ENCODE measurements at regions not wholly inside any gene's neighbourhood (a gene's known extent, or its start where the extent isn't known, plus 50 kb on each side); places are given as distances from the start of the nearest gene placed in this dataset.
"Not testable (repeated sequence)": the region's sequence is repeated elsewhere in the genome, so short reads cannot be mapped to it uniquely, and the experiment has no call there.

DNA sequence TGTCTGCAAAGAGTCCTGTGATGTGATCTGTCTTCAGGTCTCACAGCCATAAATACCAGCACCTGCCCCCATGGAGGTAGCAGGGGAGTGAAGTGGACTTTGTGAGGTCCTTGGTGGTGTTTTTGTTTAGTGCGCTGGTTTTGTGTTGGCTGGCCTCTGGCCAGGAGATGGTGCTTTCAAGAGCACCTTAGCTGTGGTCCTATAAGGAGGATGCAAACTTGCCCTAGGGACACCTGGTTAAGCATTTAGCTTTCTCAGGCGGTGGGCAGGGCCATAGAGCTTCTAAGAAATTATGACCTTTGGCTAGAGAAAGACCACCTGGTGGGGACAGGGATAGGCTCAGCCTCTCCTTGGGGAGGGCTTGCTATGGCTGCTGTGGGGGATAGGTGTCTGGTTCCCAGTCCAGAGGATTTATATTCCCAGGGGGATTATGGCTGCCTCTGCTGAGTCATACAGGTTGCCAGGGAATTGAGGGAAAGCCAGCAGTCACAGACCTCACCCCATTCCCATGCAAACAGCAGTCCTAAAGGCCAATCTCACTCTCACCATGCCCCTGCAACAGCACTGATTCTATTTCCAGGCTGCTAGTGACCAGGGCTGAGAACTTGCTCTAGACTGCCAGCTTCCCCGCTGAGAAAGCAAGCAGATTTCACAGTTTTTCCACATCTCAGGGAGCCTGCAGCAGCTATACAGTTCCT, 259.3 kb downstream of the TFAP2B start:
- DNase-seq = no peak

- no peak for DNase-seq
These were observed 271.7 kb downstream of the TFAP2B start for GRCh38 chr6:51090343-51090742.

- no peak for DNase-seq
These were observed 275.2 kb downstream of the TFAP2B start for GRCh38 chr6:51093871-51094270.

GRCh38 chr6:51094271-51094670, 275.6 kb downstream of the TFAP2B start:
- no peak for DNase-seq

GRCh38 chr6:51098246-51098645, 279.6 kb downstream of the TFAP2B start:
- no peak for DNase-seq

DNA sequence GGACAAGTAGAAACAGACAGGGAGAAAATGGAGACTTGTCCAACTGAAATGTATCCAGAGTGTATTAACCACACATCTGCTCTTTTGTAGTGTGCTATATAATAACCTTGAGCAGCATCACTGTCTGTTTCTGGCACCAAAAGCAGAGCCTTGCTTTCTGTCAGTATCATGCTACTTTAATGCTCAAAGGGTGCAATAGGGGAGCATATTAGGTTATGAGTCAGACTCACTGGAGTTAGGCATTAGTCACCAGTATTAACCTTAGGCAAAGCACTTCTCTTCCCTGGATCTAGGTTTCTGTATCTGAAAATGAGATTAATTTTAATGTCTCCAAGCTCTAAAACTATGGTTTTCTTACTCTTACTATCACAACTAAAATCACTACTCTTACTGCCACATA, 280.1 kb downstream of the TFAP2B start:
- no peak for DNase-seq

GRCh38 chr6:51099201-51099600, 280.5 kb downstream of the TFAP2B start:
- no peak for DNase-seq

GRCh38 chr6:51105357-51105756, 286.7 kb downstream of the TFAP2B start:
- no peak for DNase-seq

- DNase-seq = no peak
These were observed 289.1 kb downstream of the TFAP2B start for GRCh38 chr6:51107769-51108203.

- no peak for DNase-seq
These were observed 290.0 kb downstream of the TFAP2B start for GRCh38 chr6:51108563-51109234.

- no peak for DNase-seq
These were observed 294.1 kb downstream of the TFAP2B start for GRCh38 chr6:51112731-51113130.

DNA sequence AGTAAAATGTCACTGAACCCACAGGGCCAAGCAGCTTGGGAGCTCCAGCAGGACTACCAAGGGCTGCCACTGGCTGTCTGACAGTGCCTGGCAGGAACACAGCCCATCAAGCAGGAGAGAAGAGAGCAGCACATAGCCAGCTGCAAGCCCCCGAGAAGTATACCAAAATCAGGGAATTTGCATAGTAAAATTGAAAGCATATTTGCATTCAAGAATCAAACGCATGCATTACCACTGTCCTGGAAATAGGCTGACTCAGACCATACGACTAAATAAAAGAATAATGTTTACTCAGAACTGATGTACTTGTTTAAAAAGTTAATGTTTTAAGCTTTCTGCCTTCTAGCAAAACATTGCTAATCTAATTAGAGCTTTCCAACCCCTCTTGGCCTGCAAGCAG, 298.1 kb downstream of the TFAP2B start:
- no peak for DNase-seq

DNA sequence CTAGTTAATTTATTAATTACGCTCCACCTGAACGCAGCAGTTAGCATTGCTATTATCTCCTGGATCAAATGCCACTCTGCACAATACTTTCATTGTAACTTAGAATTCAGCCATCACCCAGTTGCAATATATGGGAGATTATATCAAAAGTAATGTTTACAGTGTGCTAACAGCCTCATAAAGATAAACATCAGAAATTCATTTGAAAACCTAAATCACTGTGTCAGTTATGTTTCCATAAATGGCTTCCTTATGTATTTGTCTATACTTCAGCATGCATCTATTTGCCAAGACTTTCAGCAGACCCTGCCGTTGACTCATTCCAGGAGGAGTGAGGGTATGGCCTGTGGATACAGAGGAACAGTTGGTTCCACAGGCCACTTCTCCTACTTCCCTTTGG, 300.1 kb downstream of the TFAP2B start:
- no peak for DNase-seq

DNA sequence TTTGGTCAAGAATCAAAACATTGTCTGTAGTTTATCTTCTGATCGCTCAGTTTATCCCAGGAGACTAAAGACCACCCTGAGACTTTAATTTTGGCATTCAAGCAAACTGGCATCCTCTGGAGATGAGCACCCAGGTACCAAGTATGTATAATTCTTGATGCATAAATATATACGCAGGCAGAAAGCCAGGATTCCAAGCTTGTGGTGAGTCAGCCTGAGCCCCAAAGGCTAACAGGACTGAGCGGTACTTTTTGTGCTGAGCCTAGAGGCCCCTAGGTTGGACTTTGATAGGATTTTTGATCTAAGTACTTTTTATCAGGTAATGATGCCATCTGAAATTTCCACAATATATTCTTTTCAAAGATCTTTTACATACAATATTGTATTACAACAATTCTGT, 301.3 kb downstream of the TFAP2B start:
- DNase-seq = no peak

- DNase-seq = not testable (repeated sequence)
These were observed 302.8 kb downstream of the TFAP2B start for GRCh38 chr6:51121380-51121976.

DNA sequence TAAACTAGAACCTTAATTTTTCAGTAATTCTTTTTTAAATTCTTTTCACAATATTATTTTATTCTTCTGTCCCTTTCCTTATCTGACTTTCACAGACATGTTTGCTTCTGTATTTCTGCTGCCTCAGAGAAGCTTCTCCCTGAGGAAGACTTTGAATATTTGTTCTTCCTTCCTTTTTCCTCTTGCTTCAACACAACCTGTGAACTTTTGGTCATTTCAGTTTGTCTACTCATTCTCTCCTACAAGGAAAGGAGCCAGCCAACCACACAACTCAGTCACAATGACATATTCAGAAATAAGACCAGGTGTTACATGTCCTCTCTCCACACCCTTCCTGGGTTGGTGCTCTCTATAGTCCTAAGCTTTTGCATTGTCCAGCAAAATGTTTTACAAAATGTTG, 310.4 kb downstream of the TFAP2B start:
- DNase-seq = no peak

DNA sequence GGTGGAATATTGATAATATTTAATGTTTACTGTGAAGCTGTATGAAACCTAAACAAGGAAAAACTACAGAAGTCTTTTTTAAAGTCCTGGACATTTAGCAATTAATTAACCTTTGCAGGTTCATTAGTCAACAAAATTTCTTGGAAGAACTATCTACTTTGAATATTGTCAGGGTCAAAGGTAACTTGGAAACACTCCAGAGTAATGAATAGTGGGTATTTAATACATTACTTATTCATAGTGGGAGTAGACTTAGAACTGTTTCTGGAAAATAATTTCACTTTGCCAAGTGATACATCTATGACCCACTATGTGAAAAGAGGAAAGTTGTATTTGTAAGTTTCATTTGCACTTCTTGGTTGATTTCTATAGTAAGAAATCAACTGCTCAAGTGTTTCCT, 319.1 kb downstream of the TFAP2B start:
- DNase-seq = no peak

- no peak for DNase-seq
These were observed 321.3 kb downstream of the TFAP2B start for GRCh38 chr6:51139950-51140385.

- no peak for DNase-seq
These were observed 322.4 kb downstream of the TFAP2B start for GRCh38 chr6:51141080-51141479.

DNA sequence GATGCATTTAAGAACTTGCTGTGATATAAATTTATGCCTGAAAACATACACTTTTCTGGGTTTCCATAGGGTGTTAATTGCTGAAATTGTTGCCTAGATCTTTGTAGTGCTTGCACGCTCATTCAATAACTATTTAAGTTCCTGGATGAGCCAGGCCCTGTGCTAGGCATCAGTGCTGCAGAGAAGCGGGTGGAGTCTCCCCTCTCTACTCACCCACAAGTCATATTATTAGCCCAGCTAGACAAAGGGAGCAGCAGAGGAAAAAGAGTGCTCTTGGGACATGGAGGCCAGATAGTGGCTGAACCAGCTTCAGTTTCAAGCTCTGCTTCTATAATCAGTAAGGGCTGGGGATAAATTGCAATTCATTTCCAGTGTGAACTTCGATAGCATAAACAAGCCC, 329.1 kb downstream of the TFAP2B start:
- DNase-seq = no peak

DNA sequence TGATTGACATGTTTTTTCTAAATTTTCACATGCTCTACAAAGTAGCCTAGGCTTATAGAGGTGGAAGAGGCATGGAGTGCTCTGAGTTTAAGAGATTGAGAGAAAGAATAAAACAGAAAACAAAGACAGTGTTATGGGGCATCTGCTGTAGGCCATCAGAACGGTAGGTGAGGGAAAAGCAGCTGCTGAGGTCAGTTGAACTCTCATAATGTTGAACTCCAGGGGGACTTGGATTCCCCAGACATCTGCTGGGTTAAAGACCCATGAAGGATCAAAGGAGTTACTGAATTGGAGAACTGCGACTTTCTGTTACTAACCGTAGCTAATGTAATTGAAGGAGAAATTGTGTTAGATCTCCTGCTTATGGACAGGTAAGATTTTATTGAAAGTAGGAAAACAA, 333.9 kb downstream of the TFAP2B start:
- no peak for DNase-seq

DNA sequence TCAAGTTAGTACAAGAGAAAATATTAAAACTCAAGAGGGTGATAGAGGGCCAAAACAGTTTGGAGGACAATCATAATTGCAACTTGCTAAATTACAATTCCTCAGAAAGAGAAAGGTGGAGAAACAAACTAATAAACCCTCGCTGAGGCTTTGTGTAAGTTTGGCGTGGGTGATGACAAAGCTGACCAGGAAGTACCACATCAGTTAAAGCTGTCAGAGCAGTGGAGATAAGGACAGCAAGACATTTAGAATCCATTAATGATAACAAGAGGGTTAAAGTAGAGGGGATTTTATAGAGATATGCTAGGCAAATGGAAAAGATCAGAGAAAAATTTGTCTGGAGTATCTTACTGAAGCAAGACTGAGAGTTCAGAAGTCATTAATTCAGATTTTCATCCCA, 334.4 kb downstream of the TFAP2B start:
- no peak for DNase-seq

- not testable (repeated sequence) for DNase-seq
These were observed 336.3 kb downstream of the TFAP2B start for GRCh38 chr6:51154925-51155324.

GRCh38 chr6:51159260-51159659, 340.6 kb downstream of the TFAP2B start:
- not testable (repeated sequence) for DNase-seq
